ENCODE measurements at regions not wholly inside any gene's neighbourhood (a gene's known extent, or its start where the extent isn't known, plus 50 kb on each side); places are given as distances from the start of the nearest gene placed in this dataset.

GRCh38 chr13:84399320-84400085 is 517.2 kb upstream of the SLITRK1 start:
- no peaks in the 10 kb centered on the region for H3K4me1 ChIP-seq (ENCODE audit: insufficient read depth)
- no peak for DNase-seq
- no peak overlapping the region for H3K27ac ChIP-seq
- 76 to 84% (median 76%) methylated on average over 7 of the region's 7 CpGs for WGBS, 3 donors
- H3K27me3 ChIP-seq: no peaks in the 10 kb centered on the region
- no peaks in the 10 kb centered on the region for H3K9me3 ChIP-seq
- intact Hi-C loops (cut with DNase I): no loop called here
- no peaks in the 10 kb centered on the region for H3K36me3 ChIP-seq
- H3K4me3 ChIP-seq: no peak overlapping the region
- TF ChIP-seq CTCF (IDR thresholded peaks at IDR 0.05): no peak
- TF ChIP-seq EP300 (IDR thresholded peaks at IDR 0.05): no peak
- no peak for TF ChIP-seq POLR2A (IDR thresholded peaks at IDR 0.05)

GRCh38 chr13:84393981-84394625 is 511.8 kb upstream of the SLITRK1 start:
- no peak overlapping the region for H3K27ac ChIP-seq
- H3K27me3 ChIP-seq: no peaks in the 10 kb centered on the region
- no peaks in the 10 kb centered on the region for H3K9me3 ChIP-seq
- no peaks in the 10 kb centered on the region for H3K4me1 ChIP-seq (ENCODE audit: insufficient read depth)
- H3K4me3 ChIP-seq: no peak overlapping the region
- WGBS, 3 donors: 75 to 83% (median 80%) methylated on average over 4 of the region's 4 CpGs
- DNase-seq: no peak
- H3K36me3 ChIP-seq: no peaks in the 10 kb centered on the region
- TF ChIP-seq CTCF (IDR thresholded peaks at IDR 0.05): no peak
- intact Hi-C loops (cut with DNase I): no loop called here

GRCh38 chr13:84380866-84381265 is 498.6 kb upstream of the SLITRK1 start:
- Histone ChIP-seq H3K4me3 (no peak overlapping the region), H3K27me3 (no peaks in the 10 kb centered on the region), H3K36me3 (no peaks in the 10 kb centered on the region), H3K9me3 (no peaks in the 10 kb centered on the region), H3K4me1 (ENCODE audit: insufficient read depth) (no peaks in the 10 kb centered on the region), H3K27ac (no peak overlapping the region)
- WGBS, 3 donors: 42 to 54% (median 48%) methylated on average over 3 of the region's 3 CpGs
- DNase-seq: no peak
- TF ChIP-seq EP300 (IDR thresholded peaks at IDR 0.05) (no peak), CTCF (IDR thresholded peaks at IDR 0.05) (no peak), POLR2A (IDR thresholded peaks at IDR 0.05) (no peak)
- intact Hi-C loops (cut with DNase I): no loop called here

- TF ChIP-seq CTCF (IDR thresholded peaks at IDR 0.05) (no peak), EP300 (IDR thresholded peaks at IDR 0.05) (no peak), POLR2A (IDR thresholded peaks at IDR 0.05) (no peak)
- no peaks in the 10 kb centered on the region for H3K4me1 ChIP-seq (ENCODE audit: insufficient read depth)
- intact Hi-C loops (cut with DNase I): no loop called here
Measured at GRCh38 chr13:84377106-84377505, 494.8 kb upstream of the SLITRK1 start.

More at GRCh38 chr13:84377106-84377505, 494.8 kb upstream of the SLITRK1 start:
- Histone ChIP-seq H3K9me3 (no peaks in the 10 kb centered on the region), H3K36me3 (no peaks in the 10 kb centered on the region), H3K27me3 (no peaks in the 10 kb centered on the region), H3K27ac (no peak overlapping the region), H3K4me3 (no peak overlapping the region)
- DNase-seq: no peak
